ENCODE measurements at regions not wholly inside any gene's neighbourhood (a gene's known extent, or its start where the extent isn't known, plus 50 kb on each side); places are given as distances from the start of the nearest gene placed in this dataset.
"Not testable (repeated sequence)": the region's sequence is repeated elsewhere in the genome, so short reads cannot be mapped to it uniquely, and the experiment has no call there.

- peak overlapping the region; percentile 19 for H2AFZ ChIP-seq (ENCODE audit: low read length, unreplicated experiment)
- H3K79me2 ChIP-seq (ENCODE audit: control insufficient read depth, insufficient read depth, low read length, unreplicated experiment), result no peaks in the 10 kb centered on the region
- H3K27ac ChIP-seq (ENCODE audit: low read depth, low read length), result peak overlapping the region; percentile 22
- H3K4me1 ChIP-seq (ENCODE audit: control insufficient read depth, insufficient read depth, low read length, unreplicated experiment), result peaks cover 5% of the 10 kb centered on the region
- peak overlapping the region; percentile 12 for H3K4me3 ChIP-seq (ENCODE audit: low read depth, low read length)
- H3K27me3 ChIP-seq (ENCODE audit: insufficient read depth, low read length), result peaks cover 5% of the 10 kb centered on the region; the same call in 1 of the 2 replicates
- no peaks in the 10 kb centered on the region for H3K36me3 ChIP-seq (ENCODE audit: insufficient read depth, low read length)
Observed at GRCh38 chr10:47165711-47166404, 134.1 kb upstream of the GDF10 start.

- Histone ChIP-seq H3K79me2 (ENCODE audit: control insufficient read depth, insufficient read depth, low read length, unreplicated experiment) (no peaks in the 10 kb centered on the region), H3K27me3 (ENCODE audit: insufficient read depth, low read length) (peaks cover 8% of the 10 kb centered on the region), H2AFZ (ENCODE audit: low read length, unreplicated experiment) (no peak overlapping the region), H3K4me3 (ENCODE audit: low read depth, low read length) (peak overlapping the region; percentile 12; the same call in 1 of the 2 replicates), H3K27ac (ENCODE audit: low read depth, low read length) (peak overlapping the region; percentile 22), H3K4me1 (ENCODE audit: control insufficient read depth, insufficient read depth, low read length, unreplicated experiment) (peaks cover 5% of the 10 kb centered on the region), H3K36me3 (ENCODE audit: insufficient read depth, low read length) (no peaks in the 10 kb centered on the region)
Observed at GRCh38 chr10:47166405-47166777, 133.6 kb upstream of the GDF10 start.

- H3K4me1 ChIP-seq (ENCODE audit: control insufficient read depth, insufficient read depth, low read length, unreplicated experiment); H3K4me3 ChIP-seq (ENCODE audit: low read depth, low read length); H3K36me3 ChIP-seq (ENCODE audit: insufficient read depth, low read length); H3K79me2 ChIP-seq (ENCODE audit: control insufficient read depth, insufficient read depth, low read length, unreplicated experiment); H2AFZ ChIP-seq (ENCODE audit: low read length, unreplicated experiment): not testable (repeated sequence)
- Histone ChIP-seq H3K27ac (ENCODE audit: low read depth, low read length) (peak overlapping the region; percentile 21; the same call in 1 of the 2 replicates), H3K27me3 (ENCODE audit: insufficient read depth, low read length) (peaks cover 11% of the 10 kb centered on the region)
Observed at GRCh38 chr10:47166808-47167581, 133.0 kb upstream of the GDF10 start.

GRCh38 chr10:47167591-47167990 is 132.4 kb upstream of the GDF10 start:
- Histone ChIP-seq H3K36me3 (ENCODE audit: insufficient read depth, low read length) (no peaks in the 10 kb centered on the region), H3K27ac (ENCODE audit: low read depth, low read length) (no peak overlapping the region), H2AFZ (ENCODE audit: low read length, unreplicated experiment) (no peak overlapping the region)

GRCh38 chr10:47169581-47169980 is 130.4 kb upstream of the GDF10 start:
- peaks cover 5% of the 10 kb centered on the region for H3K4me1 ChIP-seq (ENCODE audit: control insufficient read depth, insufficient read depth, low read length, unreplicated experiment)
- no peaks in the 10 kb centered on the region for H3K79me2 ChIP-seq (ENCODE audit: control insufficient read depth, insufficient read depth, low read length, unreplicated experiment)
- no peak overlapping the region for H2AFZ ChIP-seq (ENCODE audit: low read length, unreplicated experiment)
- no peaks in the 10 kb centered on the region for H3K36me3 ChIP-seq (ENCODE audit: insufficient read depth, low read length)
- H3K4me3 ChIP-seq (ENCODE audit: low read depth, low read length), result no peak overlapping the region
- H3K27me3 ChIP-seq (ENCODE audit: insufficient read depth, low read length), result peaks cover 31% of the 10 kb centered on the region
- H3K27ac ChIP-seq (ENCODE audit: low read depth, low read length), result no peak overlapping the region

More at GRCh38 chr10:47167591-47167990, 132.4 kb upstream of the GDF10 start:
- peaks cover 5% of the 10 kb centered on the region for H3K4me1 ChIP-seq (ENCODE audit: control insufficient read depth, insufficient read depth, low read length, unreplicated experiment)
- no peaks in the 10 kb centered on the region for H3K79me2 ChIP-seq (ENCODE audit: control insufficient read depth, insufficient read depth, low read length, unreplicated experiment)
- H3K27me3 ChIP-seq (ENCODE audit: insufficient read depth, low read length), result peaks cover 14% of the 10 kb centered on the region
- H3K4me3 ChIP-seq (ENCODE audit: low read depth, low read length), result no peak overlapping the region

GRCh38 chr10:47173929-47174442 is 126.0 kb upstream of the GDF10 start:
- no peak overlapping the region for H3K4me3 ChIP-seq (ENCODE audit: low read depth, low read length)
- no peaks in the 10 kb centered on the region for H3K36me3 ChIP-seq (ENCODE audit: insufficient read depth, low read length)
- no peak overlapping the region for H3K27ac ChIP-seq (ENCODE audit: low read depth, low read length)
- H3K27me3 ChIP-seq (ENCODE audit: insufficient read depth, low read length), result peaks cover 65% of the 10 kb centered on the region
- no peaks in the 10 kb centered on the region for H3K4me1 ChIP-seq (ENCODE audit: control insufficient read depth, insufficient read depth, low read length, unreplicated experiment)
- no peaks in the 10 kb centered on the region for H3K79me2 ChIP-seq (ENCODE audit: control insufficient read depth, insufficient read depth, low read length, unreplicated experiment)
- H2AFZ ChIP-seq (ENCODE audit: low read length, unreplicated experiment), result no peak overlapping the region

GRCh38 chr10:47175181-47176123 is 124.5 kb upstream of the GDF10 start:
- Histone ChIP-seq H3K27ac (ENCODE audit: low read depth, low read length) (no peak overlapping the region), H3K79me2 (ENCODE audit: control insufficient read depth, insufficient read depth, low read length, unreplicated experiment) (no peaks in the 10 kb centered on the region), H3K4me3 (ENCODE audit: low read depth, low read length) (no peak overlapping the region), H2AFZ (ENCODE audit: low read length, unreplicated experiment) (no peak overlapping the region), H3K4me1 (ENCODE audit: control insufficient read depth, insufficient read depth, low read length, unreplicated experiment) (no peaks in the 10 kb centered on the region), H3K36me3 (ENCODE audit: insufficient read depth, low read length) (no peaks in the 10 kb centered on the region), H3K27me3 (ENCODE audit: insufficient read depth, low read length) (peaks cover 61% of the 10 kb centered on the region)

GRCh38 chr10:47176206-47176902 is 123.6 kb upstream of the GDF10 start:
- no peaks in the 10 kb centered on the region for H3K36me3 ChIP-seq (ENCODE audit: insufficient read depth, low read length)
- peaks cover 57% of the 10 kb centered on the region for H3K27me3 ChIP-seq (ENCODE audit: insufficient read depth, low read length)
- no peak overlapping the region for H2AFZ ChIP-seq (ENCODE audit: low read length, unreplicated experiment)
- no peaks in the 10 kb centered on the region for H3K79me2 ChIP-seq (ENCODE audit: control insufficient read depth, insufficient read depth, low read length, unreplicated experiment)
- H3K4me3 ChIP-seq (ENCODE audit: low read depth, low read length), result no peak overlapping the region
- H3K27ac ChIP-seq (ENCODE audit: low read depth, low read length), result no peak overlapping the region
- no peaks in the 10 kb centered on the region for H3K4me1 ChIP-seq (ENCODE audit: control insufficient read depth, insufficient read depth, low read length, unreplicated experiment)

GRCh38 chr10:47176903-47177868 is 122.8 kb upstream of the GDF10 start:
- no peak overlapping the region for H3K27ac ChIP-seq (ENCODE audit: low read depth, low read length)
- H2AFZ ChIP-seq (ENCODE audit: low read length, unreplicated experiment), result no peak overlapping the region
- peaks cover 53% of the 10 kb centered on the region for H3K27me3 ChIP-seq (ENCODE audit: insufficient read depth, low read length)
- H3K36me3 ChIP-seq (ENCODE audit: insufficient read depth, low read length), result no peaks in the 10 kb centered on the region
- no peak overlapping the region for H3K4me3 ChIP-seq (ENCODE audit: low read depth, low read length)
- H3K79me2 ChIP-seq (ENCODE audit: control insufficient read depth, insufficient read depth, low read length, unreplicated experiment), result no peaks in the 10 kb centered on the region
- H3K4me1 ChIP-seq (ENCODE audit: control insufficient read depth, insufficient read depth, low read length, unreplicated experiment), result no peaks in the 10 kb centered on the region

Data from ACC112 (cell line).